OCI-LY1 (cell line): ENCODE measurements at regions not wholly inside any gene's neighbourhood (a gene's known extent, or its start where the extent isn't known, plus 50 kb on each side); places are given as distances from the start of the nearest gene placed in this dataset.

Source experiments
- EZH2 ChIP-seq: fragments of 200-600 bp; sonication (generic), shearing (Covaris generic); IDR thresholded peaks from 2 replicates; pipeline ENCODE4 v1.8.0; 2017; ENCODE audit warnings: borderline replicate concordance, mixed run types, mild to moderate bottlenecking, antibody characterized with exemption, low read length, moderate library complexity, mixed read lengths
- TF ChIP-seq, protein P1 (sequence below): fragments of 200-600 bp; sonication (generic), shearing (Covaris generic); IDR thresholded peaks from 2 replicates; pipeline ENCODE4 v1.5.1; 2017; ENCODE audit warnings: mild to moderate bottlenecking, antibody characterized with exemption, low read length, moderate library complexity, mixed read lengths

DNA sequence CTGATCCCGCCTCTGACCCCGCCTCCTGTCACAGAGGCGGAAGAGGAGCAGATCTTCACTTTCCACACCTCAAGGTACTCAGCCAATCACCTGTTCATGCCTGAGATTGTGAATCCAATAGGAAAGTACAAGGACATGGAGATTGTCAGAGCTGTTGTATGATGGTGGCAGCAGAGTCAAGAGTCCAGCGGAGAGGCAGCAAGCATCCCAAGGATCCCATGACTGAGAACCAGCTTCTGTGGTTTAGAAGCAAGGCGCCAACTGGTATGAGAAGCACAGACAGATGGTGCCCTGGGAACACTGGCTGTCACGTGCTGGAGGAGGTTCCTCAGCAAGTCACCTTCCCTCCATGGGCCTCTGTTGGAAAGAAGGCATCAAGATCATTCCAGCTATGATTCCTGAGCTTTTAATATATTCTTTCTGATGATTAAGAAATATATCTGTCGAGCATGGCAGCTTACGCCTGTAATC, 93.9 kb downstream of the CPN2 start:
- TF ChIP-seq, protein P1, sequence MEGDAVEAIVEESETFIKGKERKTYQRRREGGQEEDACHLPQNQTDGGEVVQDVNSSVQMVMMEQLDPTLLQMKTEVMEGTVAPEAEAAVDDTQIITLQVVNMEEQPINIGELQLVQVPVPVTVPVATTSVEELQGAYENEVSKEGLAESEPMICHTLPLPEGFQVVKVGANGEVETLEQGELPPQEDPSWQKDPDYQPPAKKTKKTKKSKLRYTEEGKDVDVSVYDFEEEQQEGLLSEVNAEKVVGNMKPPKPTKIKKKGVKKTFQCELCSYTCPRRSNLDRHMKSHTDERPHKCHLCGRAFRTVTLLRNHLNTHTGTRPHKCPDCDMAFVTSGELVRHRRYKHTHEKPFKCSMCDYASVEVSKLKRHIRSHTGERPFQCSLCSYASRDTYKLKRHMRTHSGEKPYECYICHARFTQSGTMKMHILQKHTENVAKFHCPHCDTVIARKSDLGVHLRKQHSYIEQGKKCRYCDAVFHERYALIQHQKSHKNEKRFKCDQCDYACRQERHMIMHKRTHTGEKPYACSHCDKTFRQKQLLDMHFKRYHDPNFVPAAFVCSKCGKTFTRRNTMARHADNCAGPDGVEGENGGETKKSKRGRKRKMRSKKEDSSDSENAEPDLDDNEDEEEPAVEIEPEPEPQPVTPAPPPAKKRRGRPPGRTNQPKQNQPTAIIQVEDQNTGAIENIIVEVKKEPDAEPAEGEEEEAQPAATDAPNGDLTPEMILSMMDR = no peak
- no peak for TF ChIP-seq EZH2
